ENCODE measurements at regions not wholly inside any gene's neighbourhood (a gene's known extent, or its start where the extent isn't known, plus 50 kb on each side); places are given as distances from the start of the nearest gene placed in this dataset.
"Not testable (repeated sequence)": the region's sequence is repeated elsewhere in the genome, so short reads cannot be mapped to it uniquely, and the experiment has no call there.

DNA sequence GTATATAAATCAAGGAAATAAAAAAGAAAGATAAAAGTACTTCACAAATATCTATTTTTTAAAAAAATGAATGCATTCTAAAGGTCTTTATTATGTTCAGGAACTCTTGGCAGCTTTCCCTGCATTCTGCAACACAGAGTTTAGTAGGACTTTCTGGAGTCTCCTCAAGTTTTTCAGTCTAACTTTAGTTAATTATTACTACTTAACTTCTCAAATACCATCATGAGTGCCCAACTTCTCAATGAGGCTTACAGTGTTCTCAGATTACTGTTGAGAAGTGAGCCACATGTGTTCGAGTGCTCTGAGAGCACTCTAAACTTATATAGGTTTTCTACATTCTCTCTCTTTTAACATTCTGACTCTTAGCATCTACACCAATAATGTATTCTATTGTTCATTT, 1852.9 kb upstream of the PCDH10 start:
- peak; percentile 68 for DNase-seq (ENCODE audit: low read depth)

DNA sequence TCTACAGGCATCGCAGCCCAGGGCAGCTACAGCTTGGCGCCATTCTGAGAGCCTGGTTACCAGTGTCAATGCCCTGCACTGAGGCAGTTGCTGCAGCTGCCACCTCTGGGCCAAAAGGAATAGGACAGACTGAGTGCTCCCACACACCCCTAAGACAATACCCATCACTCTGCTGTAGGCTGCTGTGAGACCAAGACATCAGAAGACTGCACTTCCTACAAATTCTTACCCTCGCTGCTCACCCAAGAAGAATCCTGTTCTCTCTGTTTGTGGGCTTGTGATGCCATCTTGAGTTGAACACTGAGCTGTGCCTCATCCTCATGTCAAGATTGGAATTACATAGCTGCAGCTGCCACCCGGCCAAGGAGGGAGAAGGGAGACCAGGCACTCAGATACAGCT, 1847.0 kb upstream of the PCDH10 start:
- no peak for DNase-seq (ENCODE audit: low read depth)

DNA sequence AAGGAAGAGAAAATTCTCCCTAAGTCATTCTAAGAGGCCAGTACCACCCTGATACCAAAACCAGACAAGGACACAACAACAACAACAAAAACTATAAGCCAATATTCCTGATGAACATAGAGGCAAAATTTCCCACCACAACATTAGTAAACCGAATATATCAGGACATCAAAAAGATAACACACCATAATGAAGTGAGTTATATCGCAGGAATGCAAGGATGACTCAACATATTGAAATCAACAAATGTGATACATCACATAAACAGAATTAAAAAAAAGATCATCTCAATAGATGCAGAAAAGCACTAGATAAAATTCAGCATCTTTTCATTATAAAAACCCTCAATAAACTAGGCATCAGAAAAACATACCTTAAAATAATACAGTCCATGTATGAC, 1844.4 kb upstream of the PCDH10 start:
- no peak for DNase-seq (ENCODE audit: low read depth)

DNA sequence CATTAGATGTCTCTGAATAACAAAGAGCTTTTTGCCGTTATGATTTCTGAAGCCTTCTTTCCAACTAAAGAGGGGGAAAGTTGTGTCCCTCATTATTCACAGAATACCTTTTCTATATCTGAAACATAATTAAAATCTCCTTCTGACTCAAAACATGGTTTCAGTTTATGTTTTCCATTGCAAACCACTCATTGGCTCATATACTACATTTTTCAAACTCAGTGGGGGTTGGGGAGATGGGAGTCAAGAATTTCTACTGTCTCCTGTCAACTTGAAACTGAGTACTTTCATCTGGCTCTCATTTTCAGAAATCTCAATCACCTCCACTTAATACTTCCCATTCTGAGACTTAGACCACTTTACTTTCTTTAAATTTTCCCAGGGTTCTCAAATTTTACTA, 1839.5 kb upstream of the PCDH10 start:
- DNase-seq (ENCODE audit: low read depth): no peak

DNA sequence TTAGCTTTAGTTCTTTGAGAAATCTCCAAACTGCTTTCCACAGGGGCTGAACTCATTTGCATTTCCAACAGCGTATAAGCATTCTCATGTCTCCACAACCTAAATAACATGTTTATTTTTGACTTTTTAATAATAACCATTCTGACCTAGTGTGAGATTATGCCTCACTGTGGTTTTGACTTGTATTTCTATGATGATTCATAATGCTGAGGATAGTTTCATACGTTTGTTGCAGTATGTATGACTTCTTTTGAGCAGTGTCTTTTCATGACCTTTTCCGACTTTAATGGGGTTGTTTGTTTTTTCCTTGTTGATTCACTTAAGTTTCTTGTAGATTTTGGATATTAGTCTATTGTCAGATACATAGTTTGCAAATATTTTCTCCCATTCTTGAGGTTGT, 1833.0 kb upstream of the PCDH10 start:
- DNase-seq (ENCODE audit: low read depth): no peak

DNA sequence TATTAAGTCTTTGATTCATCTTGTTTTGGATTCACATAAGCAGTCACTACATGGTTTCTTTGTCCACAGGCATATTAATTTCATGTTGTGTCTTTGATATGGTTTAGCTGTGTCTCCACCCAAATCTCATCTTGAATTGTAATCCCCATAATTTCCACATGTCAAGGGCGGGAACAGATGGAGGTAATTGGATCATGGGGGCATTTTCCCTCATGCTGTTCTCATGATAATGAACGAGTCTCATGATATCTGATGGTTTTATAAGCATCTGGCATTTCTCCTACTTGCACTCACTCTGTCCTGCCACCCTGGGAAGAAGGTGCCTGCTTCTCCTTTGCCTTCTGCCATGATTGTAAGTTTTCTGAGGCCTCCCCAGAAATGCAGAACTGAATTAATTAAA, 1811.2 kb upstream of the PCDH10 start:
- DNase-seq (ENCODE audit: low read depth): no peak

DNA sequence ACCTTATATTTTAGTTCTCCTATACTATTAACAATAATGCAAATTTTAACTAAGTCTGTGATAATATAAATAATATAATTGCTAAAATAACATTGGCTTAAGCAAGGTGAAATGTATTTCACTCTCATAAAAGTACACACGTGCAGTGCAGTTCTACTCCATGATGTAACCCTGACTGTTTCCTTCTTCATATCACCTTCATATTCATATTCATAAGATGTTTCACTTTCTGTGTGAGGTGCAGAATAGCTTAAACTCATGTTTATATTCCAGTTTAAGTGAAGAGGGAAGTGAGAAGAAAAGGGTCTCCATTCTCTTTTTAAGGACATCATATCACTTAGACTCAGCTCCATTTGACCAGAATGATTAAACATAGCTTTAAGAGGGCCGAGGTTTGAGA, 1810.0 kb upstream of the PCDH10 start:
- no peak for DNase-seq (ENCODE audit: low read depth)

DNA sequence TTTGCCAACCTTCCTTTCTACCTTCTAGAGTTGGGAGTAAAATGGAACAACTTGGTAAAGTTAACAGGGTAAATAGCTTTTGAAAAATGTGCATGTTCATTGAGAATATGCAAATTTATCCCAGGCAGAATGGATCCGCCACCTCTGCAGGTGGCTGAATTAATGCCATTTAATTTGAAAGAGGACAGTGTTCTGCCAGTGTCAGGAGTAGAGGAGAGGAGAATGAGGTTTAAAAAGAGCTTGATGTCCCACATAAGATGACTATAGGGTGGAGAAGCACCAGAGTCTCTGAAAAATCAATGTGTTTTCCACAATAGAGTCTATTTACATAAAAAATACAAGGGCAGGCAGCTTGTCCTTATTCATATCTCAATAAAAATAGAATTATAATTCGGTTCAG, 1804.3 kb upstream of the PCDH10 start:
- no peak for DNase-seq (ENCODE audit: low read depth)

DNA sequence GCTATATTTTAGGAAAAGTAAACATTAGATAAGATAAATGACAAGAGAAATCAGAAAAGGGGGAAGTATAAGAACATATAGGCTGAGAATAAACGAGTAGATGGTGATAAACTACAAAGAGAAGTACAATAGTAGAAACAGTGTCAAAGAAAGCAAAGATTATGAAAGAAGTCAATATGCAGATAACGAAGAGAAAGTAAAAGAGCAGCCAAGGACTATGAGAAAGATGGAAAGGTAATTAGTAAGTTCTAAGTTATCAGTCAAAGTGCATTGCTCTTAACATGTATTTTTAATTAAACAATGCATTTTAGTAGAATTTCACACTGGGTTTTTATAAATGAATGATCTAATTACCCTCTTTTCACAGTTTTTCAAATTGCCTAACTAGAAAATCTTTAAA, 1801.3 kb upstream of the PCDH10 start:
- no peak for DNase-seq (ENCODE audit: low read depth)

DNA sequence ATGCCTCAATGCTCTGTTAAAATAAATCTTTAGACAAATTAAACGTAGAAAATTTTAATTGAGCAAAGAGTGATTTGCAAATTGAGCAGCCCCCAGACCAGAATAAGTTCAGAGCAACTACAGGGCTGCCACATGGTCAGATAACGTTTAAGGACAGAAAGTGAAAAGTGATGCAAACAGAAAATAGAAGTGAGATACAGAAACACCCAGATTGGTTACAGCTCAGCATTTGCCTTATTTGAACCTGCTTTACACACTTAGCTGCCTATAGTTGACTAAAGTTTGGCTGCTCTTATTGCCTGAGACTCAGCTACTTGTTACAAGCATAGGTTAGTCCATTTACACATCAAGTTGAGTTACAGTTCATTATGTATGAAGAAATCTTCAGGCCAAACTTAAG, 1800.8 kb upstream of the PCDH10 start:
- DNase-seq (ENCODE audit: low read depth): no peak

DNA sequence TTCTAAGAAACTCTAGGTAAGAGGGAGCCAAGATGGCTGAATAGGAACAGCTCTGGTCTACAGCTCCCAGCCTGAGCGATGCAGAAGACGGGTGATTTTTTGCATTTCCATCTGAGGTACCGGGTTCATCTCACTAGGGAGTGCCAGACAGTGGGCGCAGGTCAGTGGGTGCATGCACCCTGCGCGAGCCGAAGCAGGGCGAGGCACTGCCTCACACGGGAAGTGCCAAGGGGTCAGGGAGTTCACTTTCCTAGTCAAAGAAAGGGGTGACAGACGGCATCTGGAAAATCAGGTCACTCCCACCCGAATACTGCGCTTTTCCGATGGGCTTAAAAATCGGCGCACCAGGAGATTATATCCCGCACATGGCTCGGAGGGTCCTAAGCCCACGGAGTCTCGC, 1796.7 kb upstream of the PCDH10 start:
- not testable (repeated sequence) for DNase-seq (ENCODE audit: low read depth)

DNA sequence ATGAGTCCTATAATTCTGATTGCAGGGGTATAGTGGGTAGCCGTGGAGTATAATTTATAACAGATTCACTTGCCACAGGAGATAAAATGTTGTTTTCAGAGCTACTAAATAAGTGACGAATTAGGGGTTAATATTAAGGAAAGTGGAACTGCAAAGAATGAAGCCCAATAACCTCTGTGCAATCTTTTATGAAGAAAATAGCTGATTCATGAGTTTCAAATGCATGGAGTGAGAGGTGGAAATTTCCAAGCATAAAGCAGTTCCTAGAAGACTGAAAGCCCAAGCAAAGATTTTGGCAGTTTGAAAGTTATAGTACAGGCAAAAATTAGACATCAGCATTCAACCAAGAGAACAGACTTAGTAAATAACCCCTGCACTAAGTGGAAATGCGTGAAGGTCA, 1782.4 kb upstream of the PCDH10 start:
- DNase-seq (ENCODE audit: low read depth): peak; percentile 25

DNA sequence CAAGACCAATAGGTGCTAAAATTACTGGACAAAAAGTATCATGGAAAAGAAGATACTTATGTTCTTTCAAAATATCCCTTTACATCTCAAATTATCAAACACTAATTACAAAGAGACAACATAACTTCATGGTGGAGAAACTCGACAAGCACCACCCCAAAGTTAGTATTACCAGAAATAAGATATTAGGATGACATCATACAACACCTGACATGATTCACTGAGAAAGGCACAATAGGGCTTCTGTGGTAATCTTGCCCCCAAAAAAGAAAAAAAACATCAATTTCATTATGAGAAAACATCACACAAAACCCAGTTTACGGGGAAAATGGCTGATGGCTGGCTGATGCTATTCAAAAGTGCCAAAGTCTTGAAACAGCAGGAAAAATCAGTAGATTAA, 1781.7 kb upstream of the PCDH10 start:
- DNase-seq (ENCODE audit: low read depth): no peak

DNA sequence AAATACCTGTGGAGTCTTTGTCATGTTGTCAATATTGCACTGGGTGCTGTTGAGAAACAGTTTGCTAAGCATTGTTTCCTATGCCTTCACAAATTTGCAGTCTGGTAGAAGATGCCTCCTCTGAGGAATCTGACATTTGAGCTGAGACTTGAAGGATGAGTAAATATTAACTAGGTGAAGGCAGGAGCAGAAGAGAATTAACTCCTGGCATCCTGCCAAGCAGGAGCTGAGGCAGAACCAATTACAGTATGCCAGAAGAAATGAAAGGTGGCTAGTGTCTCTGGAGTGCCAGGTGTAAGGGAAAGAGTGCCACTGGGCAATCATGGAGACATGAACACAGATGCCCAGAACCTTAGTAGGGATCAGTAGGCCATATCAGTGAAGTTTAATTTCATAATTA, 1778.2 kb upstream of the PCDH10 start:
- DNase-seq (ENCODE audit: low read depth): peak; percentile 89

DNA sequence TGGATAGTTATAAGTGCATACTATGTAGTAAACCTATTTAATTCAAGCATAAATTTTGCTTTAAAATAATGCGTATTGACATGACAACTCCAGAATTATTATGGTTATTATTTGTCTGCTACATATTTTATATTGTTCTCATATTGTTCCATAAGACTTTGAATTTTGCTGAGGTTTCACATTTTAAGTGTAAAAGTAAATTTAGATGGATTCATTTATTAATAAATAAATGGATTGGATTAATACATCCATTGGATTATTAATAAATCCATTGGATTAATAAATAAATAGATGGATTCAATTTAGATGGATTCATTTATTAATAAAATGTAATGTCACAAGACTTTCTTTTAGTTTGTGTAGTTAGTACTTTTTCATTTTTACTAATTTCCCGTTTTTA, 1768.0 kb upstream of the PCDH10 start:
- no peak for DNase-seq (ENCODE audit: low read depth)

DNA sequence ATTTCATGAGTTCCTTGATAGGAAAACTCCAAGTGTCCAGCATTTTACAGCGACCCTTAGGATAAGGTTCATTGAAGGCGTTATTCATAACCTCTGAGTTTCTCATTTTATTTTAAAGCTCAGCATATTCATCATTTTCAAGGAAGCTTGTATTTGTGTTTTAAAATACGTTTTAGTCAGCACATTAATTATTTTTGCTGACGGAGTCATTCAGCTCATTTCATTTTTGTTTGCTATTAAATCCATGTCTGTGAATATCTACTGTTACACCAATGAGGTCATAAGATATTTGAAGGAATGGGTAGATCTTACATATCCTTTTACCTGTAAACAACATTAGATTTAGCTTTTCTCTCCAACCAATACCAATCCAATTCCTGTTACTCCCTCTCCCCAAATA, 1766.3 kb upstream of the PCDH10 start:
- DNase-seq (ENCODE audit: low read depth): no peak

DNA sequence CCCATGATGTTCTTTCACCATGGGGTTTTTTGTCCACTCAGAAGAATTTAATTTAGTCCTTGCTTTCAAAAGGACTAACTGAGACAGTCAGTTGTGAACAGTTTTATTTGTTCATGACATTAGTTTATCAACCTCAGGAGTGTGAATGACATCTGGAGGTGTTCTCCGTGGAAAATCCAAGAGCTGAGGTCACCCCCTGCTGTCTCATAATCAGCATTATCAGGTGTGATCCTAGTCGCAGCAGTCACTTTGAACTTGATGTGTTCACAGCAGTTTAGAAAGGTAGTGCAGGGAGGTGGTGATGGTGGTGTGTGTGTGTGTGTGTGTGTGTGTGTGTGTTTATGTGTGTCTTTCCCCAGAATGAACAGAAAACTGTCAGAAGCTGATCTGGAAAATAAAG, 1760.8 kb upstream of the PCDH10 start:
- no peak for DNase-seq (ENCODE audit: low read depth)

DNA sequence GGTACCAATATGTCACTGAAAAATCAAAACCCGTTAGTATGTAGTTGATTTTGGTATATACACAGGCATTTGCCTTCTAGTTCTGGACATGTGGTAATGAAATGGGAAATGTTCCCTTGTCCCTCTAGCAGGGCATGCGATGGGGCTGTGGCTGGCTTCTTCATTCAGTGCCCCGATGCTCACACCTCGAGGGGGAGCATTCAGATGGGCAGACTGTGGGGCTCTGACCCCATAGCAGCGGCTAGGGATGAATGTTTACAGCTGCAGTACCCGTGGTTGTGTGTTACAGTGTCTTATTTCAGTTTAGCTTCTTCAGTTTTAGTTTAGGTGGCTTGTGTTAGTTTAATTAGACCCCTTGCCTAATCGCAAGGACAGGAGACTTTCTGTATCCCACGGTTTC, 1741.0 kb upstream of the PCDH10 start:
- DNase-seq (ENCODE audit: low read depth): no peak

DNA sequence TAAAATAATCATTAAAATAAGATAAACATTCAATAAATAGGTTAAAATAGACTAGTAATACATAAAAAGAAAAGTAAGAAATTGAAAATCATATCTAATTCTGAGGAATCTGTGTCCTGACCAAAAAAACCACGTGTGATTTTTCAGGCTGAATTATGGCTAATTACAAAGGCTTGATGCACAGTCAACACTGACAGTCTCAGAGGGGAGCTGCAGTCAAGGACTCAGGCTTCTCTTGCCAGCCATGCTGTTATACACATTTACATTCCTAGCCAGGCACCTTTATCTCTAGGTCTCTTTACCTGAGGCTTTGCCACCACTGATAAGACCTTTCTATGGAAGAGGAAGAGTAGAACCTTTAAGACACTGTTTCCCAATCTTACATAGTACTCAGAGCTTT, 1737.7 kb upstream of the PCDH10 start:
- no peak for DNase-seq (ENCODE audit: low read depth)

DNA sequence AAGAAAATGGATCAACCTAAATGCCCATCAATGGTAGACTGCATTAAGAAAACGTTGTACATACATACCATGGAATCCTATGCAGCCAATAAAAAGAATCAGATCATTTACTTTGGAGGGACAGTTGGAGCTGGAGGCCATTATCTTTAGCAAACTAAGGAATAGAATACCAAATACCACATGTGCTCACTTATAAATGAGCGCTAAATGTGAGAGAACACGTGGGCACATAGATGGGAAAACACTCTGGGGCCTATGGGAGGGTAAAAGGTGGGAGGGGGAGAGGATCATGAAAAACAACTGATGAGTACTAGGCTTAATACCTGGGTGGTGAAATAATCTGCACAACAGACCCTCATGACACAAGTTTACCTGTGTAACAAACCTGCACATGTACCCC, 1729.9 kb upstream of the PCDH10 start:
- no peak for DNase-seq (ENCODE audit: low read depth)

DNA sequence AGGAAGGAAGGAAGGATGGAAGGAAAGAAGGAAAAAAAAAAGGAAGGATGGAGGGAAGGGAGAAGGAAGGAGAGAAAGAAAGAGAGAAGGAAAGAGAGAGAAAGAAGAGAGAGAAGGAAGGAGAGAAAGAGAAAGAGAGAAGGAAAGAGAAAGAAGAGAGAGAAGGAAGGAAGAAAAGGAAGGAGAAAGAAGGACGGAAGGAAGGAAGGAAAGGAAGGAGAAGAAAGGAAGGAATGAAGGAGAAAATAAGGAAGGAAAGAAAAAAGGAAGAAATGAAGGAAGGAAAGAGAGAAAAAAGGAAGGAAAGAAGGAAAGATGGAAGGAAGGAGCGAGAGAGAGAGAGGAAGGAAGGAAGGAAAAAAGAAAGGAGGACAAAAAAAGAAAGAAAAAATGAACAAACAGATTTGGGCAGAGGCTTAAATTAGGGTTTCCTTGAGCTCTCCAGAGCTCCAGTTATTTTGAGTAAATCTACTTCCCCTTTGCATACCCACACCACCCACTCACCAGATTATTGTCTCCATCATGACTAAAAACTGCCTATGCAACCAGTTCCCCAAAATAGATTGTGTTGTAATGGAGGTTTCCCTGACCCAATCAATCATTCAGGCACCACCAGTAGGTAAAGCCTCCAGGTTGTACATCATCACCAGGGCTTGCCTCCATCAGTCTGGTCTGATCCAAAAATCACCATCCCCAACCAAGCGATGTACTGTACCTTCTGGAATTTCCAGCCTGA, 1722.9 kb upstream of the PCDH10 start:
- DNase-seq (ENCODE audit: low read depth): no peak

DNA sequence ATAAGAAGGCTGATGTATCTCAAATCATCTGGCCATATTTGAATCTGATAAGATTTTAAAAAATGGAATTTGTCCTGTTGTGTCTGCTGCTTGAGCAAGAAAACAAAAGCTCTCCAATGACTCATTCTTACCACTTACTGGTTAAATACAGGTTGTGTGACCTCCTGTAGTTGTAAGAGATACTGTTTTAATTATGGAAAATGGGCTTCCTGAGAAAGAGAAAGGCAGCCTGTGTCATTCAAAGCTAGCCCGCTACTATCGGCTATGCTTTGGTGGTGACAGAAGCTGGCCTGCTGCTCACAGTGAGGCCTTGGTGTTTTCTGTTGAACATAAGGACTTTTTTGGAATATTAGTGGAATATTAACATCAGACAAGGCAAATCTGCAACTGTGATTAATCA, 1722.1 kb upstream of the PCDH10 start:
- DNase-seq (ENCODE audit: low read depth): peak; percentile 22

DNA sequence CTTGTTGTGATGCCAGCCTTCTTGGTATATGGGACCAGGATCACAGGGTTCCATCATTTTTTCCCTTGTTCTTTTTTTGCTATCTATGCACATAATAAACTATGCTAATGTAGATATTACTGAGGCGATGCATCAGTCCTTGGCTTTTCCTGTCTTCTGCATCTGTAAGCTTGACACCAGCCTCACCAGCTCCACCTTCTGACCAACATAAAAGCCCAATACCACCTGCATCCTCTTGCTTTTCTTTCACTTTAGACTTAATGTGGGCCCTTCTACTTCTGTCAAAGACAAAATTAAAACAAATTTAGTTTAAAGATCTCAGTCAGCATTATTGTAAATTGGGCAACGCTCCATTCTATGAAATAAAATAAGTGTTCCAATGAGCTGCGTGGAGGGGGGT, 1718.8 kb upstream of the PCDH10 start:
- peak; percentile 16 for DNase-seq (ENCODE audit: low read depth)

DNA sequence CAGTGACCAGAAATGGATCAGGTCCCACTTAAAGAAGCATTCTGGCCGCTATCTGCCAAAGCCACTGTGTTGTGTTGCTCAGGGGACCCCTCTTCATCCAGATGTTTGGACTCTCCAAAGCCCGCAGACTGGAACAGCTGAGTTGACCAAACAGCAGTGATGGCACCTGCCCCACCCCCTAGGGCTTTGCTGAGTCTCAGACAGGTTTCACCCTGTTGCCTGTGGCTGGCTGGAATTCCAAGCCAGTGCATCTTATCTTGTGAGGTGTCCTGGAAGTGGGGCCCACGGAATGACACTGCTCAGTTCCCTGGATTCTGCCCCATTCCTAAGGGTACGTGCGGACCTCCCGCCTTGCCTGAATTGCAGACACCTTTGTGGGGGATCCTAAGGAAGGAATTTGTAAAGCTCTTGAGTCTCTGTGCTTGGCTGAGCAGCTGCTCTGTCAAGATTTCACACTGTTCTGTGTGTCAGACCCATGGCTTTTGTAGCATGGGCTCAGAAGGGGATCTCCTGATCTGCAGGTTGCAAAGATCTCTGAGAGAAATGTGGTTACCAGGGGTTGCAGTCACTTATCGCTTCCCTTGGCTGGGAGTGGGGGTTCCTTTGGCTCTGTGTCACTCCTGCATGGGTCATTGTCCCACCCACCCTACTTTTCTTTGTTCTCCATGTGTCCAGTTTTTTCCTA, 1707.9 kb upstream of the PCDH10 start:
- no peak for DNase-seq (ENCODE audit: low read depth)

All from renal cortical epithelial cell (primary cell).